ENCODE measurements at regions not wholly inside any gene's neighbourhood (a gene's known extent, or its start where the extent isn't known, plus 50 kb on each side); places are given as distances from the start of the nearest gene placed in this dataset.

GRCh38 chr5:68565427-68565826 is 349.9 kb downstream of the PIK3R1 start:
- DNase-seq (ENCODE audit: low read depth in 2 of 2): no peak

DNA sequence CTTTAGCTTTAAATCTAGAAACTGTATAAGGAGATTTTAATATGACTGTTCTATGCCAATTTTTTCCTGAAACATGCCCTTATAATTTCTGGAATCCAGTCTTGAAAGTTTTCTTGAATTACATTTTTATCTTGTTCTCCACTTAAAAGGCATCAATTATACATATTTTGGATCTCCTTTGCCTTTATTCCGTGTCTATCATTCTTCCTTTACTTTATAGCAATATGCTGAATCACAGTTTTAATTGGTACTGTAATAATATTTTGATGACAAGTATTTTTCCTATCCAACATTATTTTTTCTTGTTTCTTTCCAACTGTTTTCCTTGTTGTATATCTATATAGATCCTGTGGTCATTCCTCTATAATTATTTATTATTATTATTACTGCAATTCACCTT is 361.2 kb downstream of the PIK3R1 start:
- no peak for DNase-seq (ENCODE audit: low read depth in 2 of 2)

GRCh38 chr5:68582284-68582683 is 366.7 kb downstream of the PIK3R1 start:
- DNase-seq (ENCODE audit: low read depth in 2 of 2): no peak

- no peak for DNase-seq (ENCODE audit: low read depth in 2 of 2)
Measured at GRCh38 chr5:68587171-68587570, 371.6 kb downstream of the PIK3R1 start.

DNA sequence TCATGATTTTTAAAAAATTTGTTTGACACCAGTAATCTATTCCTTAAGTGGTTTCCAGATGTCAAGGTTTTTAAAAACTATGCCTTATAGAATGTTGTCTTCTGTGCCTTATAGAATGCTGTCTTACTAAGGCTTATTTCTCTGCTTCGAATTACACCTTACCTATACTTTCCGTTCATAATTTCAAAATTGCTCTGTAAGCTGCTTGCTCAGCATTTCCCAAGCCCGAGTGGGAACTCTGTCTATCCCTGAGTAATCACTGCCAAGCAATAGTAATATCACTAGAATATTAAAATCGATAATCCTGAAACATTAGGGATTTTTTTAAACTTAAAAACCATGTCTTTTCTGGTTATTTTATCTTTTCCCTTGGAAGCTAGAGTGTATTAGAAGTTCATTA is 376.3 kb downstream of the PIK3R1 start:
- DNase-seq (ENCODE audit: low read depth in 2 of 2): no peak

GRCh38 chr5:68592351-68592750 is 376.8 kb downstream of the PIK3R1 start:
- no peak for DNase-seq (ENCODE audit: low read depth in 2 of 2)

DNA sequence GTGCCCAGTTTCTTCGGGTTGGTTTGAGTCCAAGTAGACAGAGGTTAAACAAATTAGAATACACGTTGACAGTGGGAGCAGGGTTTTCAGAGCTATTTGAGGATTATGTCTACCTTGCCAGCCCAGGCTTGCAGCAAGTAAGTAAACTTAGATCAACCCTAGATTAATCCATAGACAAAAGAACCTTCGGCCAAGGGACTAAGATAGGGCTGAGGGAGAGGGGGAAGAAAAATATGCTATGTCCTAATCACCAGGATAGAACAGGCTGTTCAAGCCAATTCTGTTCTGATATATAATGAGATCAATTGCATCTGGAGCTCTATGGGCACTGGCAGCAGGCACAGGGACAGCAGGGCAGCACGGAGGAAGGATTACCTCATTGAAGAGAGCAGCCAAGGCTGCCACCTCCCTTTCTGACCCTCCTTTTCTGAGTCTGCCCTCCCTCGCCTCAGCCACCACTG is 377.7 kb downstream of the PIK3R1 start:
- no peak for DNase-seq (ENCODE audit: low read depth in 2 of 2)

DNA sequence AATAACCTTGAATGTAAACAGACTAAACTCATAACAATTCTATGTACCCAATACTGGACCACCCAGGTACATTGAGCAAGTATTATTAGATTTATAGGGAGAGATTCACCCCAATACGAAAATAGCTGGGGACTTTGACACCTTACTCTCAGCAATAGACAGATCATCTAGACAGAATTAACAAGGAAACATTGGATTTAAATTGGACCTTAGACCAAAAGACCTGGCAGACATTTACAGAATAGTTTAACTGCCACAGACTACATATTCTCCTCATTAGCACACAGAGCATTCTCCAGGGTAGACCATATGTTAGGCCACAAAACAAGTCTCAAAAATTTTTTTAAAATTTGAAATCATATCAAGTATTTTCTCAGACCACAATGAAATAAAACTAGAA is 397.4 kb downstream of the PIK3R1 start:
- no peak for DNase-seq (ENCODE audit: low read depth in 2 of 2)

GRCh38 chr5:68618501-68618900 is 402.9 kb downstream of the PIK3R1 start:
- DNase-seq (ENCODE audit: low read depth in 2 of 2): no peak

- DNase-seq (ENCODE audit: low read depth in 2 of 2): no peak
Measured at GRCh38 chr5:68627001-68627400, 411.4 kb downstream of the PIK3R1 start.

DNA sequence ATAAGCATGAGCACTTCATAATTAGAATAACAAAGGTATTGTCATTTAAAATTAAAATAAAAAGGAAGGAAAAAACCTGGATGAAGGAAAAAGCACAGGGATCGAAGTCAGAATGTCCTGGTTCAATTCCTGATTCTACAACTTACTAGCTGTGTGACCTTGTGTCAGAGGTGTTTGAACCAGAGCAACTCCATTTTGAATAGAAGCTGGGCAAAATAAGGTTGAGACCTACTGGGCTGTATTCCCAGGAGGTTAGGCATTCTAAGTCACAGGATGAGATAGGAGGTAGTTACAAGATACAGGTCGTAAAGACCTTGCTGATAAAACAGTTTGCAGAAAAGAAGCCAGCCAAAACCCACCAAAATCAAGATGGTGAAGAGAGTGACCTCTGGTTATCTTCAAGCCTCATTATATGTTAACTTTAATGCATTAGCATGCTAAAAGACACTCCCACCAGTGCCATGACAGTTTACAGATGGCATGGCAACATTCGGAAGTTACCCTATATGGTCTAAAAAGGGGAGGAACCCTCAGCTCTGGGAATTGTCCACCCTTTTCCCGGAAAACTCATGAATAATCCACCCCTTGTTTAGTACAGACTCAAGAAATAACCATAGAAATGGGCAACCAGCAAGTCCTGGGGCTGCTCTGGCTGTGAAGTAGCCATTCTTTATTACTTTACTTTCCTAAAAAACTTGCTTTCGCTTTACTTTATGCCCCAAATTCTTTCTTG is 412.7 kb downstream of the PIK3R1 start:
- no peak for DNase-seq (ENCODE audit: low read depth in 2 of 2)

- no peak for DNase-seq (ENCODE audit: low read depth in 2 of 2)
Measured at GRCh38 chr5:68630354-68630753, 414.8 kb downstream of the PIK3R1 start.

- no peak for DNase-seq (ENCODE audit: low read depth in 2 of 2)
Measured at GRCh38 chr5:68631884-68632283, 416.3 kb downstream of the PIK3R1 start.

- DNase-seq (ENCODE audit: low read depth in 2 of 2): no peak
Measured at GRCh38 chr5:68641211-68641610, 425.7 kb downstream of the PIK3R1 start.

- no peak for DNase-seq (ENCODE audit: low read depth in 2 of 2)
Measured at GRCh38 chr5:68643064-68643463, 427.5 kb downstream of the PIK3R1 start.

DNA sequence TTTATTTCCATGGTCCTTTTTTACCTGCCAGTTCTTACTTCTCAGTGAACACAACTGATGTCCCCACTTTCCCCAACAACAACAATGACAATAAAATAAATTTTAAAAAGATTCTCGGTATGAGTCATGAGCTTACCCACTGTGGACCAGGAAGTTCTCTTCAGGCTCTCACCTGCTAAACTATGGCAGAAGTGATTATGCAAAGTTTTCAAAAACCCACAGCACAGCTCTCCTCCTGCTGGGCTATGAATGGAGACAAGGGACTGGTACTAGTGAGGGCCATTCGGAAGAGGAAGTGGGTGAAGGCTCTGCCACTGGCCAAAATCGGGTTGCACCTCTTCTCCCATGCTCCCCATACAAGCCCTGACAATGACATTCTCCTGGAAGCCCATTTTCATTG is 429.4 kb downstream of the PIK3R1 start:
- DNase-seq (ENCODE audit: low read depth in 2 of 2): no peak

DNA sequence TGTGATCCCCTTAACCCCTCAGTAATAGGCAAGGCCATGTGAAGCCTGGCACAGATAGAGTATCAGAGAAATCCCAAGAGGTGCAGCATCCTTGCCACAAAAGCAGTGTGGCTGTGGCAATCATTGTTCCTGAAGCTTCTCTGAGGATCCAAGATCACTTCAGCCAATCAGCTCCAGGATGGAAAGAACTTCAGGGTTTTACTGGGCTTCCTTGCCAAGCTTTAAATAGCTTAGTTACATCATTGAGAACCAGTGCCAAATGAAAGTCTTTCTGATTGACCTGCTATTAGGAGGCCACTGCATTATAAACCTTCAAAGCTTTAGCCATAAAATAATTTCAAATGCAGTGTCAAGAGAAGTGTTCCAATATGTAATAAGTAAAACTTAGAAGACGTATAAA is 430.6 kb downstream of the PIK3R1 start:
- no peak for DNase-seq (ENCODE audit: low read depth in 2 of 2)

DNA sequence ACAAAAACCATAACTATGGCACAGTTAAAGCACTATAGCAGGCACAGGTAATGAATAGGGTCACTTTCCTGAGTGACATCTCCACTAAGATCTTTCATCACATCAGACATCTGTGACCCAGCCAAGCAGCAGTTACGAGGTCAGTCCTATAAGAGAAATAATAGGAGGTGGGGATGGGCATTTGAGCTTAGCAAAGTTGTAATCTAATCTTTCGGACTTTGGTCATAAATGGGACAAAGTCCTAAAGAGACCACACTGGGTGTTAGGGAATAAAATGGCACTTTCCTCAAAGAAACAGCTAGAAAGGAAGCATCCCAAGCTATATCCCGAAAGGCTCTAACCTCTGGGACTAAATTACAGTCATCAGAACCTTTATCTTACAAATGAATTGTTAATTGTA is 432.2 kb downstream of the PIK3R1 start:
- no peak for DNase-seq (ENCODE audit: low read depth in 2 of 2)

- no peak for DNase-seq (ENCODE audit: low read depth in 2 of 2)
Measured at GRCh38 chr5:68648944-68649857, 433.6 kb downstream of the PIK3R1 start.

GRCh38 chr5:68652534-68652965 is 437.0 kb downstream of the PIK3R1 start:
- DNase-seq (ENCODE audit: low read depth in 2 of 2): no peak

- no peak for DNase-seq (ENCODE audit: low read depth in 2 of 2)
Measured at GRCh38 chr5:68653471-68653870, 437.9 kb downstream of the PIK3R1 start.

- DNase-seq (ENCODE audit: low read depth in 2 of 2): no peak
Measured at GRCh38 chr5:68657055-68657961, 436.5 kb upstream of the SLC30A5 start.

Data from activated CD8-positive, alpha-beta memory T cell treated with anti-CD3 and anti-CD28 coated beads for 4 hours (primary cell).